Stimulated activated CD4-positive, alpha-beta T cell treated with anti-CD3 and anti-CD28 coated beads, Interleukin-12 subunit alpha, Interleukin-12 subunit beta, amount 100 ng/mL, for 4 hours (primary cell): ENCODE measurements at regions not wholly inside any gene's neighbourhood (a gene's known extent, or its start where the extent isn't known, plus 50 kb on each side); places are given as distances from the start of the nearest gene placed in this dataset.

Source experiments
- DNase-seq: peaks from one replicate; pipeline ENCODE4 v3.0.0-alpha.2; 2020

- no peak for DNase-seq
These were observed 123.3 kb upstream of the THY1 start for GRCh38 chr11:119545978-119546915.

- DNase-seq: no peak
These were observed 117.6 kb upstream of the THY1 start for GRCh38 chr11:119540370-119541125.

- no peak for DNase-seq
These were observed 116.6 kb upstream of the THY1 start for GRCh38 chr11:119539583-119539982.

- DNase-seq: no peak
These were observed 115.8 kb upstream of the THY1 start for GRCh38 chr11:119538753-119539152.

GRCh38 chr11:119537306-119538253 is 114.6 kb upstream of the THY1 start:
- no peak for DNase-seq

GRCh38 chr11:119536801-119537200 is 113.8 kb upstream of the THY1 start:
- no peak for DNase-seq

GRCh38 chr11:119533921-119534736 is 111.2 kb upstream of the THY1 start:
- DNase-seq: peak; percentile 64

GRCh38 chr11:119533462-119533861 is 110.5 kb upstream of the THY1 start:
- DNase-seq: no peak

GRCh38 chr11:119532551-119532950 is 109.6 kb upstream of the THY1 start:
- DNase-seq: no peak

- no peak for DNase-seq
These were observed 108.7 kb upstream of the THY1 start for GRCh38 chr11:119531623-119532022.

- no peak for DNase-seq
These were observed 108.1 kb upstream of the THY1 start for GRCh38 chr11:119531056-119531455.

- DNase-seq: no peak
These were observed 107.5 kb upstream of the THY1 start for GRCh38 chr11:119530509-119530908.

- DNase-seq: no peak
These were observed 107.0 kb upstream of the THY1 start for GRCh38 chr11:119529936-119530335.

GRCh38 chr11:119529063-119529845 is 106.3 kb upstream of the THY1 start:
- DNase-seq: no peak

- DNase-seq: no peak
These were observed 102.9 kb upstream of the THY1 start for GRCh38 chr11:119525867-119526196.

GRCh38 chr11:119525180-119525866 is 102.4 kb upstream of the THY1 start:
- no peak for DNase-seq

GRCh38 chr11:119523539-119524157 is 100.7 kb upstream of the THY1 start:
- no peak for DNase-seq

GRCh38 chr11:119522609-119523008 is 99.6 kb upstream of the THY1 start:
- no peak for DNase-seq

GRCh38 chr11:119521551-119521950 is 98.6 kb upstream of the THY1 start:
- DNase-seq: no peak

GRCh38 chr11:119520966-119521365 is 98.0 kb upstream of the THY1 start:
- DNase-seq: no peak
